Tibial nerve (tissue), 4 donors: ENCODE measurements at regions not wholly inside any gene's neighbourhood (a gene's known extent, or its start where the extent isn't known, plus 50 kb on each side); places are given as distances from the start of the nearest gene placed in this dataset.

Source experiments
- DNase-seq, 2 donors: peaks; one replicate each; pipeline ENCODE4 v3.0.0-alpha.2; 2019; ENCODE audit warnings: low spot score in 2 of 2
- H3K27ac ChIP-seq, 4 donors: fragments of 200-600 bp; sonication (generic) in 3 of 4; one replicate each; pipeline ENCODE4 v1.5.1; 2017 to 2019; ENCODE audit warnings: mild to moderate bottlenecking in 1 of 4
- H3K27me3 ChIP-seq, 2 donors: fragments of 200-600 bp; sonication (generic) in 1 of 2; one replicate each; pipeline versions ENCODE4 v1.5.1 to v1.6.0; 2017 to 2019
- H3K36me3 ChIP-seq, 3 donors: fragments of 200-600 bp; sonication (generic); one replicate each; pipeline ENCODE4 v1.5.1; 2018 to 2019
- H3K4me1 ChIP-seq, 4 donors: fragments of 200-600 bp; sonication (generic) in 3 of 4; one replicate each; pipeline ENCODE4 v1.5.1; 2017 to 2019
- H3K4me3 ChIP-seq, 4 donors: fragments of 200-600 bp; sonication (generic) in 3 of 4; one replicate each; pipeline ENCODE4 v1.5.1; 2017 to 2019; ENCODE audit warnings: mild to moderate bottlenecking in 1 of 4, moderate library complexity in 1 of 4
- H3K9me3 ChIP-seq, 4 donors: fragments of 200-600 bp; sonication (generic) in 3 of 4; one replicate each; pipeline ENCODE4 v1.5.1; 2017 to 2019
- EP300 ChIP-seq, 2 donors: sonication (generic); formaldehyde crosslinking; IDR thresholded peaks; one replicate each; pipeline ENCODE4 v1.6.1; 2017; ENCODE audit warnings: antibody characterized with exemption in 2 of 2, mild to moderate bottlenecking in 1 of 2
- POLR2A ChIP-seq, 2 donors: fragments of 450-650 bp; IDR thresholded peaks; one replicate each; pipeline ENCODE4 v1.6.1; 2017; ENCODE audit warnings: antibody characterized with exemption in 2 of 2, mild to moderate bottlenecking in 2 of 2, moderate library complexity in 2 of 2
- WGBS, 2 donors: methylation state at CpG; one replicate each; pipeline ENCODE4 v1.1.5; 2018; 5-methylcytosine and 5-hydroxymethylcytosine counted together
- TF ChIP-seq, protein P1 (sequence below), 5 experiments: fragments of 200-600 bp in 3 of 5; fragments of 450-650 bp in 2 of 5; sonication (generic) in 3 of 5; IDR thresholded peaks; one replicate each; pipeline ENCODE4 v1.5.1; 2016 to 2019; ENCODE audit warnings: antibody characterized with exemption in 5 of 5, mild to moderate bottlenecking in 3 of 5, moderate library complexity in 2 of 5

DNA sequence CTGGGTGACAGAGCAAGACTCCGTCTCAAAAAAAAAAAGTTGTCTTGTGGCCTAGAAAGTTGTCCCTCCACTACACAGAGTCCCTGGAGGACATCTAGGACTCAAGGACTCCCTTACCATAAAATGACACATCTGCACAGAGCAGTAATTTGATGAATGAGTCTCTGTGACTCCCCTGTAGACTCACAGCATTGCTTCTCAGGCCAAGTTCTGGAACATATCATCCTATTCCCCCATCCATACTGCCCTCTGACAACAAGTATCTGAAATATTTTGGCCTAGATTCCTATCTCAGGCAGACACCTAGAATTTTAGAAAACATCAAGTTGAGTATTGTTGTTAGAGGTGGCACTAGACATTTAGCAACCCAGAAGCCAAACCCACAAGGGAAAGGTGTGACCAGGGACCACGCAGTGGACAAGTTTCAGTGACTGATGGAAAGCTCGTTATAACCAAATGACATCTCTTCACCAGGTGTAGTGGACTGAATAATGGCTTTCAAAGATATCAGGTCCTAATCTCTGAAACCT, 97.9 kb upstream of the ATP8B1 start:
- no peaks in the 10 kb centered on the region for H3K4me1 ChIP-seq
- no peak overlapping the region for H3K4me3 ChIP-seq
- TF ChIP-seq POLR2A (IDR thresholded peaks at IDR 0.05) = no peak
- TF ChIP-seq, protein P1, sequence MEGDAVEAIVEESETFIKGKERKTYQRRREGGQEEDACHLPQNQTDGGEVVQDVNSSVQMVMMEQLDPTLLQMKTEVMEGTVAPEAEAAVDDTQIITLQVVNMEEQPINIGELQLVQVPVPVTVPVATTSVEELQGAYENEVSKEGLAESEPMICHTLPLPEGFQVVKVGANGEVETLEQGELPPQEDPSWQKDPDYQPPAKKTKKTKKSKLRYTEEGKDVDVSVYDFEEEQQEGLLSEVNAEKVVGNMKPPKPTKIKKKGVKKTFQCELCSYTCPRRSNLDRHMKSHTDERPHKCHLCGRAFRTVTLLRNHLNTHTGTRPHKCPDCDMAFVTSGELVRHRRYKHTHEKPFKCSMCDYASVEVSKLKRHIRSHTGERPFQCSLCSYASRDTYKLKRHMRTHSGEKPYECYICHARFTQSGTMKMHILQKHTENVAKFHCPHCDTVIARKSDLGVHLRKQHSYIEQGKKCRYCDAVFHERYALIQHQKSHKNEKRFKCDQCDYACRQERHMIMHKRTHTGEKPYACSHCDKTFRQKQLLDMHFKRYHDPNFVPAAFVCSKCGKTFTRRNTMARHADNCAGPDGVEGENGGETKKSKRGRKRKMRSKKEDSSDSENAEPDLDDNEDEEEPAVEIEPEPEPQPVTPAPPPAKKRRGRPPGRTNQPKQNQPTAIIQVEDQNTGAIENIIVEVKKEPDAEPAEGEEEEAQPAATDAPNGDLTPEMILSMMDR (IDR thresholded peaks at IDR 0.05) = no peak
- DNase-seq = no peak
- no peaks in the 10 kb centered on the region for H3K9me3 ChIP-seq
- 90 to 93% methylated on average over 3 of the region's 3 CpGs for WGBS, 2 donors
- no peaks in the 10 kb centered on the region for H3K27me3 ChIP-seq
- H3K36me3 ChIP-seq = no peaks in the 10 kb centered on the region
- H3K27ac ChIP-seq = no peak overlapping the region

DNA sequence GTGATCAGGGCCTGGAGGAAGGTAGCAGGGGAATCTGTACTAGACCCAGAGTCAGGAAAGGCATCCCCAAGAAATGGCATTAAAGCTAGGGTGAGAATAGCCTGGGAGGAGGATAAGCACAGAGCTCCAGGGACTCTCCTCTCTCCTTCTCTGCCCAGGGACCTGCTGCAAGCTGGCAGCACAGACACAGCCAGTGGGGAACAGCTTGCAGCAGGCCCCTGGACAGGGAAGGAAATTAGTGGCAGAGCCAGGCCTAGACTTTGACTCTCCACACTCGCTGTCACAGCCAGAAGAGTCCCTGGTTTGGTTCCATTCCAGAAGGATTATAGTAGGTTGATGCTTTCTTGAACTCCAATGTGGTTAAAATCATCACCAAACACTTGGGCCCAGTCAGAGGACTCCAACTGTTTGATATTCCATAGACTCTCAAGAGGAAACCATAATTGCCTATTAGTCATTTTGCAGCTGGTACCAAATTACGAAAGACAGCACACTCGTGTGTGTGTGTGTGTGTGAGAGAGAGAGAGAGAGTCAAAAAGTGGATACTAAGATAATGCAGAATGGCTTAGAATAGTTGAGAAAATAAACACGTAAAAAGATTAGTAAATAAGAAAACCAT, 95.5 kb upstream of the ATP8B1 start:
- WGBS, 2 donors = 43 to 63% methylated on average over 4 of the region's 4 CpGs
- Histone ChIP-seq H3K4me1 (no peaks in the 10 kb centered on the region), H3K27me3 (no peaks in the 10 kb centered on the region), H3K4me3 (no peak overlapping the region), H3K36me3 (no peaks in the 10 kb centered on the region), H3K9me3 (no peaks in the 10 kb centered on the region), H3K27ac (no peak overlapping the region)
- DNase-seq = peak in 1 of 2 donors; percentile 15
- TF ChIP-seq EP300 (IDR thresholded peaks at IDR 0.05) = no peak

DNA sequence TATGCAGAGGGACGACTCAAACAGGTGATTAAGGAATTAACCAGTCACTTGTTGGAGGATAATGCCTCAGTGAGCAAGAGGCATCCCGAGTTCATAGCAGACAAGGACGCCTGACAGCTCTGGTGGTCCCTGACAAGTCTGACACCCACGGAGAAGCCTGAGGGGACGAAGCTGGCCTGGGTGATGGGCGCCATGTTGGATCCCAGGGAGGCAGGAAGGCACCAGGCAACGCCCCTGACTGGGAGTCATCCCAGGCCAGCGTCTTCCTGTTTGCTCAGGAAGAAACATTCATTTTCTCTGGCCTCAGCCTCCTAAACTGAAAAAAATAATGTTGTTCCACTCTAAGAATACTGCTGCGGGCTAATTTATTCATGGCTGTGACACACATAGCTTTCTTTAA, 92.1 kb upstream of the ATP8B1 start:
- Histone ChIP-seq H3K4me3 (no peak overlapping the region), H3K27me3 (no peaks in the 10 kb centered on the region), H3K27ac (no peak overlapping the region), H3K36me3 (no peaks in the 10 kb centered on the region), H3K9me3 (no peaks in the 10 kb centered on the region), H3K4me1 (no peaks in the 10 kb centered on the region)
- WGBS, 2 donors = 73 to 85% methylated on average over 9 of the region's 9 CpGs
- TF ChIP-seq EP300 (IDR thresholded peaks at IDR 0.05) (no peak), POLR2A (IDR thresholded peaks at IDR 0.05) (no peak)
- TF ChIP-seq, protein P1 (IDR thresholded peaks at IDR 0.05) = no peak
- DNase-seq = no peak

DNA sequence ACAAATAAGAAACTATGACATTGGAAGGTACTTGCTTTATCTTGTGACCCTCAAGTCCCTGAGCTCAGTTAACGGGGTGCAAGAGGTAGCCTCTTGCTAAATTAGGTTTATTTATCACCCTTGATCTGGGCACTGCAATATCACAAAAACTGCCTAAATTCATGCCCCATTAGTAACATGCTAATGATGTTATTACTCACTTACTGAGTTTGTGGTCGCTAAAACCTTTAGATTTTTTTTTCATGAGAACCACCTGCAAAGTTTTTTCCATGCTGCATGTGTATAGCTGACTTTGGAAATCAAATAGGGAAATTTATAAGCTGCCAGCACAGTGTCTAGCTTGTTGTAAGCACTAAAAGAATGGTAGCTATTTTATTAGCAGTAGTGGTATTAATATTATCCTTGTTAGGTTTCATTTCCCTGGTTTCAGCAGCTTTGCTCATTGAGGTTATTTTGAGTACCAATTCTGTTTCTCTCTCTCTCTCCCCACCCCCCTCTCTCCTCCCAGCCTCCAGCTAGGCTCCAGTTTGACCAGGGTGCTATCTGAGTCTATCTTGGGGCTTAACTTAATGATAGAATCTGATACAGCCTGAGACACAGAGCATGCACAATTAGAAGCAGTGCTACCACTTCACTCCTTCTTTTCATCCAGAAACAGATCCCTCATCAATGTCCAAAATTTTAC, 88.7 kb upstream of the ATP8B1 start:
- H3K27ac ChIP-seq = no peak overlapping the region
- TF ChIP-seq EP300 (IDR thresholded peaks at IDR 0.05) (no peak), POLR2A (IDR thresholded peaks at IDR 0.05) (no peak)
- TF ChIP-seq, protein P1 (IDR thresholded peaks at IDR 0.05) = no peak
- H3K4me1 ChIP-seq = no peaks in the 10 kb centered on the region
- no peaks in the 10 kb centered on the region for H3K36me3 ChIP-seq
- no peaks in the 10 kb centered on the region for H3K27me3 ChIP-seq
- 82 to 93% methylated on average over 2 of the region's 2 CpGs for WGBS, 2 donors
- H3K4me3 ChIP-seq = no peak overlapping the region
- peaks cover 0 to 8% (median 0%) of the 10 kb centered on the region in 4 donors for H3K9me3 ChIP-seq
- no peak for DNase-seq

DNA sequence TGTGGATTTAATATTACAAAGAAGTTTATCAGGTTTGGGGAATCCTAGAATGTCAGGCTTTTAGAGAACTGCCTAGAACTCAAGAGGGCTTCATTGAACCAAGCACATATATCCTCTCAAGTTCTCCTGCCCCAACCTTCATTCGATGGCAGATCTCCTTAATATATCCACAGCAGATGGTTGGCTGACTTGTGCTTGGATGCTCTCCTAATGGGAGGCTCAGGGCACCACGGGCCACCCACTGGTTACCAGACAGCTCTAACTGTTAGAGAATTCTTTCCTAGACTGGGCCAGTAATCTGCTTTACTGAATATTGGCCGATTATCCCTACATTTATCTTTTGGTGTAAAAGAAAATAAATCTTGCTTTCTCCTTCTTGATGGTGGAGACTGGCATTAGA, 87.2 kb upstream of the ATP8B1 start:
- Histone ChIP-seq H3K27me3 (no peaks in the 10 kb centered on the region), H3K4me3 (no peak overlapping the region), H3K9me3 (peaks cover 0 to 8% (median 0%) of the 10 kb centered on the region in 4 donors), H3K4me1 (no peaks in the 10 kb centered on the region), H3K36me3 (no peaks in the 10 kb centered on the region), H3K27ac (no peak overlapping the region)
- WGBS, 2 donors = 80 to 82% methylated on average over 3 of the region's 3 CpGs
- TF ChIP-seq POLR2A (IDR thresholded peaks at IDR 0.05) = no peak
- TF ChIP-seq EP300 (IDR thresholded peaks at IDR 0.05) = no peak
- TF ChIP-seq, protein P1 (IDR thresholded peaks at IDR 0.05) = no peak
- no peak for DNase-seq
